ENCODE measurements at regions not wholly inside any gene's neighbourhood (a gene's known extent, or its start where the extent isn't known, plus 50 kb on each side); places are given as distances from the start of the nearest gene placed in this dataset.

GRCh38 chr6:19169366-19169765, 667.8 kb upstream of the ID4 start:
- Histone ChIP-seq H3K9ac (ENCODE audit: low read length) (no peak overlapping the region), H3F3A (ENCODE audit: insufficient read depth, low read length, poor library complexity, severe bottlenecking) (no peaks in the 10 kb centered on the region), H3K79me2 (replicated peaks; ENCODE audit: insufficient read depth, low read length) (no peaks in the 10 kb centered on the region), H3K9me3 (ENCODE audit: low read length) (no peaks in the 10 kb centered on the region), H3K36me3 (ENCODE audit: insufficient read depth, low read length) (no peaks in the 10 kb centered on the region), H2AFZ (ENCODE audit: low read depth, low read length) (no peak overlapping the region), H4K20me1 (ENCODE audit: insufficient read depth) (no peaks in the 10 kb centered on the region), H3K4me2 (ENCODE audit: low read length) (no peak overlapping the region), H3K27me3 (ENCODE audit: insufficient read depth, low read depth, low read length) (no peaks in the 10 kb centered on the region), H3K4me3 (ENCODE audit: low read length) (no peak overlapping the region), H3K9me2 (ENCODE audit: insufficient read depth, low read length) (no peaks in the 10 kb centered on the region), H3K27ac (ENCODE audit: low read length) (no peak overlapping the region)
- no peak for TF ChIP-seq EP300 (conservative IDR thresholded peaks at IDR 0.05; ENCODE audit: poor library complexity, severe bottlenecking)
- no peak for TF ChIP-seq POLR2AphosphoS5 (IDR thresholded peaks at IDR 0.05)
- TF ChIP-seq REST (IDR thresholded peaks at IDR 0.05; ENCODE audit: borderline replicate concordance): no peak
- TF ChIP-seq RAD21 (conservative IDR thresholded peaks at IDR 0.05): no peak
- TF ChIP-seq SMC3 (conservative IDR thresholded peaks at IDR 0.05; ENCODE audit: poor library complexity): no peak
- no peak for TF ChIP-seq EZH2 (IDR thresholded peaks at IDR 0.05; ENCODE audit: borderline replicate concordance, insufficient read depth, low read length, poor library complexity, severe bottlenecking)
- TF ChIP-seq TAF1 (IDR thresholded peaks at IDR 0.05; ENCODE audit: low read depth): no peak
- no peak for TF ChIP-seq MXI1 (conservative IDR thresholded peaks at IDR 0.05; ENCODE audit: poor library complexity, severe bottlenecking)
- TF ChIP-seq CTCF (IDR thresholded peaks at IDR 0.05; ENCODE audit: poor library complexity, severe bottlenecking): no peak

GRCh38 chr6:19175023-19175422, 662.1 kb upstream of the ID4 start:
- H3K36me3 ChIP-seq (ENCODE audit: insufficient read depth, low read length): no peaks in the 10 kb centered on the region
- TF ChIP-seq CTCF (IDR thresholded peaks at IDR 0.05; ENCODE audit: poor library complexity, severe bottlenecking) (no peak), RAD21 (conservative IDR thresholded peaks at IDR 0.05) (no peak), TAF1 (IDR thresholded peaks at IDR 0.05; ENCODE audit: low read depth) (no peak), POLR2AphosphoS5 (IDR thresholded peaks at IDR 0.05) (no peak), MXI1 (conservative IDR thresholded peaks at IDR 0.05; ENCODE audit: poor library complexity, severe bottlenecking) (no peak), REST (IDR thresholded peaks at IDR 0.05; ENCODE audit: borderline replicate concordance) (no peak), EP300 (conservative IDR thresholded peaks at IDR 0.05; ENCODE audit: poor library complexity, severe bottlenecking) (no peak), SMC3 (conservative IDR thresholded peaks at IDR 0.05; ENCODE audit: poor library complexity) (no peak), EZH2 (IDR thresholded peaks at IDR 0.05; ENCODE audit: borderline replicate concordance, insufficient read depth, low read length, poor library complexity, severe bottlenecking) (no peak)
- no peaks in the 10 kb centered on the region for H3K27me3 ChIP-seq (ENCODE audit: insufficient read depth, low read depth, low read length)
- no peaks in the 10 kb centered on the region for H3K9me3 ChIP-seq (ENCODE audit: low read length)
- H3K27ac ChIP-seq (ENCODE audit: low read length): no peak overlapping the region
- no peaks in the 10 kb centered on the region for H3K9me2 ChIP-seq (ENCODE audit: insufficient read depth, low read length)
- no peaks in the 10 kb centered on the region for H3F3A ChIP-seq (ENCODE audit: insufficient read depth, low read length, poor library complexity, severe bottlenecking)
- H3K79me2 ChIP-seq (replicated peaks; ENCODE audit: insufficient read depth, low read length): no peaks in the 10 kb centered on the region
- H3K9ac ChIP-seq (ENCODE audit: low read length): no peak overlapping the region
- H3K4me3 ChIP-seq (ENCODE audit: low read length): no peak overlapping the region
- H4K20me1 ChIP-seq (ENCODE audit: insufficient read depth): no peaks in the 10 kb centered on the region
- H2AFZ ChIP-seq (ENCODE audit: low read depth, low read length): no peak overlapping the region
- no peak overlapping the region for H3K4me2 ChIP-seq (ENCODE audit: low read length)
